Adrenal gland (tissue), 9 donors: ENCODE measurements at regions not wholly inside any gene's neighbourhood (a gene's known extent, or its start where the extent isn't known, plus 50 kb on each side); places are given as distances from the start of the nearest gene placed in this dataset.
A peak's percentile ranks its signal among the peaks of the same experiment; 100 is the strongest.

ENCODE experiments used
- DNase-seq, 7 donors: peaks; one replicate each; pipeline ENCODE4 v3.0.0-alpha.2; 2019 to 2020
- H3K27ac ChIP-seq, 5 donors: fragments of 200-600 bp; sonication (generic) in 4 of 5; 1 replicate in 3 of 5; 2 replicates in 2 of 5; pipeline versions ENCODE4 v1.5.1 to v1.8.0; 2016 to 2020; ENCODE audit warnings: mild to moderate bottlenecking in 1 of 5
- H3K27me3 ChIP-seq: fragments of 200-600 bp; 2 replicates; pipeline ENCODE4 v1.8.0; 2021
- H3K36me3 ChIP-seq, 2 donors: fragments of 200-600 bp; replicated peaks in 1 of 2; 1 replicate in 1 of 2; 2 replicates in 1 of 2; pipeline versions ENCODE4 v1.5.1 to v1.8.0; 2018 to 2022
- H3K4me1 ChIP-seq, 2 donors: fragments of 200-600 bp; replicated peaks in 1 of 2; 1 replicate in 1 of 2; 2 replicates in 1 of 2; pipeline versions ENCODE4 v1.5.1 to v1.8.0; 2018 to 2021
- H3K4me3 ChIP-seq, 4 donors: fragments of 200-600 bp; sonication (generic) in 3 of 4; one replicate each; pipeline ENCODE4 v1.5.1; 2016 to 2018
- H3K9me3 ChIP-seq, 3 donors: fragments of 200-600 bp; sonication (generic) in 1 of 3; replicated peaks in 1 of 3; 1 replicate in 2 of 3; 2 replicates in 1 of 3; pipeline versions ENCODE4 v1.5.1 to v1.8.0; 2016 to 2021
- CTCF ChIP-seq, 6 experiments: fragments of 450-650 bp in 4 of 6; fragments of 200-600 bp in 2 of 6; sonication (generic) in 1 of 6; IDR thresholded peaks; 1 replicate in 5 of 6; 2 replicates in 1 of 6; pipeline versions ENCODE4 v1.5.1 to v1.8.0; 2016 to 2021; ENCODE audit warnings: antibody characterized with exemption in 6 of 6, mild to moderate bottlenecking in 2 of 6, moderate library complexity in 1 of 6
- POLR2A ChIP-seq, 2 donors: fragments of 450-650 bp; IDR thresholded peaks; one replicate each; pipeline ENCODE4 v1.6.1; 2017; ENCODE audit warnings: antibody characterized with exemption in 2 of 2, mild to moderate bottlenecking in 2 of 2, moderate library complexity in 1 of 2
- WGBS, 4 donors: extraction: QIAGEN DNeasy Blood & Tissue Kit in 2 of 4; methylation state at CpG; one replicate each; pipeline versions ENCODE4 v1.1.5 to v1.1.7; 2013 to 2017; 5-methylcytosine and 5-hydroxymethylcytosine counted together
- intact Hi-C, 2 donors: fragments of 100-400 bp; cut with DNase I; formaldehyde crosslinking; loops; one replicate each; pipeline versions ENCODE4 v1.14.1 to v1.15.0; 2022 to 2023
- donor health status: healthy with polysubstance abuse.
- donor health status: Bipolar disorder and iron deficiency.
- donor health status: DM: yes; HTN: yes; CAD: no.
- donor health status: DM: no; HTN: no; CAD: no.
- donor health status: DM: no; HTN: no; CAD: no.

GRCh38 chr6:169847901-169848311, 96.5 kb downstream of the ERMARD start:
- Histone ChIP-seq H3K4me1 (no peaks in the 10 kb centered on the region), H3K36me3 (no peaks in the 10 kb centered on the region), H3K27me3 (no peaks in the 10 kb centered on the region), H3K27ac (no peak overlapping the region), H3K9me3 (no peaks in the 10 kb centered on the region), H3K4me3 (no peak overlapping the region)
- peak in 1 of 7 donors; percentile 39 for DNase-seq
- TF ChIP-seq CTCF (IDR thresholded peaks at IDR 0.05), result no peak
- WGBS, 4 donors, result 81 to 92% (median 86%) methylated on average over 8 of the region's 8 CpGs
- intact Hi-C loops, result no loop called here

- Histone ChIP-seq H3K4me3 (no peak overlapping the region), H3K27me3 (no peaks in the 10 kb centered on the region), H3K4me1 (no peaks in the 10 kb centered on the region), H3K27ac (no peak overlapping the region), H3K36me3 (no peaks in the 10 kb centered on the region), H3K9me3 (no peaks in the 10 kb centered on the region)
- 74 to 83% (median 77%) methylated on average over 12 of the region's 12 CpGs for WGBS, 4 donors
- TF ChIP-seq POLR2A (IDR thresholded peaks at IDR 0.05) (no peak), CTCF (IDR thresholded peaks at IDR 0.05) (no peak)
- intact Hi-C loops, result no loop called here
- peak in 1 of 7 donors; percentile 15 for DNase-seq
Observed at GRCh38 chr6:169847141-169847674, 95.8 kb downstream of the ERMARD start.

- H3K36me3 ChIP-seq, result no peaks in the 10 kb centered on the region
- intact Hi-C loops, result no loop called here
- no peak overlapping the region for H3K4me3 ChIP-seq
- WGBS, 4 donors, result 82 to 98% (median 87%) methylated on average over 5 to 17 of the region's 17 CpGs
- no peak overlapping the region for H3K27ac ChIP-seq
- TF ChIP-seq CTCF (IDR thresholded peaks at IDR 0.05), result no peak
- no peak for TF ChIP-seq POLR2A (IDR thresholded peaks at IDR 0.05)
- H3K4me1 ChIP-seq, result no peaks in the 10 kb centered on the region
- H3K27me3 ChIP-seq, result no peaks in the 10 kb centered on the region
- peak in 1 of 7 donors; percentile 36 for DNase-seq
- no peaks in the 10 kb centered on the region for H3K9me3 ChIP-seq
Observed at GRCh38 chr6:169846286-169847056, 95.0 kb downstream of the ERMARD start.

- no peak overlapping the region for H3K4me3 ChIP-seq
- intact Hi-C loops, result no loop called here
- no peaks in the 10 kb centered on the region for H3K4me1 ChIP-seq
- H3K27ac ChIP-seq, result no peak overlapping the region
- no peaks in the 10 kb centered on the region for H3K27me3 ChIP-seq
- no peaks in the 10 kb centered on the region for H3K9me3 ChIP-seq
- TF ChIP-seq POLR2A (IDR thresholded peaks at IDR 0.05) (no peak), CTCF (IDR thresholded peaks at IDR 0.05) (no peak)
- 79 to 85% (median 82%) methylated on average over 11 to 24 of the region's 24 CpGs for WGBS, 4 donors
- H3K36me3 ChIP-seq, result no peaks in the 10 kb centered on the region
- DNase-seq, result peak in 2 of 7 donors; percentile 6 to 17
Observed at GRCh38 chr6:169845426-169846285, 94.2 kb downstream of the ERMARD start.
